ENCODE measurements at regions not wholly inside any gene's neighbourhood (a gene's known extent, or its start where the extent isn't known, plus 50 kb on each side); places are given as distances from the start of the nearest gene placed in this dataset.

DNA sequence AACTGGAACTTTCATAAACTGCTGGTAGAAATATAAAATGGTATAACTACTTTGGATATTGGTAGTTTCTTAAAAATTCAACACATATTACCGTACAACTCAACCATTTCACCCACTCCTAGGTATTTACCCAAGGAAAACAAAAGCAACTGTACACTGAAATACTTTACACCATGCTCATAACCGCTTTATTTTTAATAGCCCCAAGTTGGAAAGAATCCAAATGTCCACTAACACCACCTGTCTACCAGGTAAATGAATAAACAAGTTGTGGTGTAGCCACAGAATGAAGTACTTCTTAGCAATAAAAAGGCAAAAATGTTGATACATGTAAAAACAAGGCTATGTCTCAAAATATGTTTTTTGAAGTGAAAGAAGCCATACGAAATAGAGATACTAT lies 215.9 kb upstream of the PEX5L start:
- H3K4me3 ChIP-seq (ENCODE audit: low read depth, low read length): no peak overlapping the region
- no peak for DNase-seq (ENCODE audit: low read depth)
- TF ChIP-seq, protein P1, sequence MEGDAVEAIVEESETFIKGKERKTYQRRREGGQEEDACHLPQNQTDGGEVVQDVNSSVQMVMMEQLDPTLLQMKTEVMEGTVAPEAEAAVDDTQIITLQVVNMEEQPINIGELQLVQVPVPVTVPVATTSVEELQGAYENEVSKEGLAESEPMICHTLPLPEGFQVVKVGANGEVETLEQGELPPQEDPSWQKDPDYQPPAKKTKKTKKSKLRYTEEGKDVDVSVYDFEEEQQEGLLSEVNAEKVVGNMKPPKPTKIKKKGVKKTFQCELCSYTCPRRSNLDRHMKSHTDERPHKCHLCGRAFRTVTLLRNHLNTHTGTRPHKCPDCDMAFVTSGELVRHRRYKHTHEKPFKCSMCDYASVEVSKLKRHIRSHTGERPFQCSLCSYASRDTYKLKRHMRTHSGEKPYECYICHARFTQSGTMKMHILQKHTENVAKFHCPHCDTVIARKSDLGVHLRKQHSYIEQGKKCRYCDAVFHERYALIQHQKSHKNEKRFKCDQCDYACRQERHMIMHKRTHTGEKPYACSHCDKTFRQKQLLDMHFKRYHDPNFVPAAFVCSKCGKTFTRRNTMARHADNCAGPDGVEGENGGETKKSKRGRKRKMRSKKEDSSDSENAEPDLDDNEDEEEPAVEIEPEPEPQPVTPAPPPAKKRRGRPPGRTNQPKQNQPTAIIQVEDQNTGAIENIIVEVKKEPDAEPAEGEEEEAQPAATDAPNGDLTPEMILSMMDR (IDR thresholded peaks at IDR 0.05; ENCODE audit: control insufficient read depth, extremely low read depth, insufficient read depth): no peak

DNA sequence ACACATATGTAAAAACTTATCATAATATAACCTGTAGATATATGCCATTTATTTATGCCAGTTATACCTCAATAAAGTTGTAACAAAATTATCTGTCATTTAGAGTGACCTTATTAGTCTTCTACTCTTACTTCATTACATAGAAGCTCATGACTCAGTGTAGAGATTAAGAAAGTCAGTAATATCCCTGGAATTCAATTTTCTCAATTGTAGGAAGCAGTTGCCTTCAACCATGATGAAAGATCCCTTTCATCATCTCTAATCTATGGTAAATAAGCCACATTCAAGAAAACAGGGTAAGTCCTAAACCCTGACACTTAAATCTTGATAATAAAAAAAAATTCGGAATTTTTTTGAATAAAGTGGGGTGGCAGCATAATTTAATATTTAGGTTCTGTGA lies 216.5 kb upstream of the PEX5L start:
- no peak for DNase-seq (ENCODE audit: low read depth)
- no peak overlapping the region for H3K4me3 ChIP-seq (ENCODE audit: low read depth, low read length)
- TF ChIP-seq, protein P1 (IDR thresholded peaks at IDR 0.05; ENCODE audit: control insufficient read depth, extremely low read depth, insufficient read depth): no peak

GRCh38 chr3:180264479-180264878 lies 227.7 kb upstream of the PEX5L start:
- no peak overlapping the region for H3K4me3 ChIP-seq (ENCODE audit: low read depth, low read length)

DNA sequence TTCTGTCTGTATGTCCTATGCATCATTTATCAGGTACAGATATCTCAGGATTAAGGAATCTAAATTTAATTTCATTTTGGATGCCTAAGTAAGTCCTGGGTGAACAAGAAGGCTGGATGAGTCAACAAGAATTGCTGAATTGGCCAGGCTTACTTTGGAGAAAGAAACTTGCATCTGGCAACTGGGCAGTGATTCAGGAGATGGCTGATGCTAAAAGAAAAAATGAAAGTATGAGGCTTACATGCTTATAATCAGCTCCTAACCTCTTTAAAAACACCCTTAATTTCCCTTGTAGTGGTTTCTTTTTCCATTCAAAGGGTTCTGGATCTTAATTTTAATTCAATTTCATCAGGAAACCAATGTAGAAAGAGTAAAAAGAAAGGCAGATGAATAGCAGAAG lies 228.8 kb upstream of the PEX5L start:
- TF ChIP-seq, protein P1 (IDR thresholded peaks at IDR 0.05; ENCODE audit: control insufficient read depth, extremely low read depth, insufficient read depth): no peak
- H3K4me3 ChIP-seq (ENCODE audit: low read depth, low read length): no peak overlapping the region
- DNase-seq (ENCODE audit: low read depth): no peak

More at GRCh38 chr3:180264479-180264878, 227.7 kb upstream of the PEX5L start:
- no peak for DNase-seq (ENCODE audit: low read depth)
- TF ChIP-seq, protein P1 (IDR thresholded peaks at IDR 0.05; ENCODE audit: control insufficient read depth, extremely low read depth, insufficient read depth): no peak

DNA sequence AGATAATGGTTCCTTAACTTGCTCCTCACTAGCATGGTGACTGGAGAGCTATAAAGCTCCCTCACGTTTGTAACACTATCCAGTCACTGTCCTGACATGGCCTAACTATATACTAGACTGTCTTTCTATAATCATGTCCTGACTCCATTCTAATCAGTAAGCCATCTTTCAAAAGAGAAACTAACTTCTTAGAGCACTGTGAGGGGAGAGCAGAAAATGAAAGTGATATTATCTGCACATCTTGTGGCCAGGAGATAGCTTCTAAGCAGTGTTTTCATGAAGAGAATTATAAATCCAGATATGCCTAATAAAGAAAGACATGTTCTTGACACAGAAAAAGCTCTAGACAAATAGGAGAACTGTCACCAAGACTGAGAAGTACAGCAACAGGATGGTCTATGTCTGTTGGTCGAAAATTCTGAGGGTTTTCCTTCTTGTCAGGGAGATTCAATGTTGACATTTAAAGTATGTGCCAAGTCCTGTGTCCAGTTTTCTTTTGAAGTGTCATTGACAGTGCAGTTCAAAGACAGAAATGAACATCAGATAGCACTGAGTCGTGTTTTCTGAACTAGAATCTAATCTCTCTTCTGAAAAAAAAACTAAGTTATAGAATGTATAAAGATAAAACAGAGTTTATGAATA lies 230.6 kb upstream of the PEX5L start:
- TF ChIP-seq, protein P1 (IDR thresholded peaks at IDR 0.05; ENCODE audit: control insufficient read depth, extremely low read depth, insufficient read depth): no peak
- no peak for DNase-seq (ENCODE audit: low read depth)
- H3K4me3 ChIP-seq (ENCODE audit: low read depth, low read length): no peak overlapping the region

DNA sequence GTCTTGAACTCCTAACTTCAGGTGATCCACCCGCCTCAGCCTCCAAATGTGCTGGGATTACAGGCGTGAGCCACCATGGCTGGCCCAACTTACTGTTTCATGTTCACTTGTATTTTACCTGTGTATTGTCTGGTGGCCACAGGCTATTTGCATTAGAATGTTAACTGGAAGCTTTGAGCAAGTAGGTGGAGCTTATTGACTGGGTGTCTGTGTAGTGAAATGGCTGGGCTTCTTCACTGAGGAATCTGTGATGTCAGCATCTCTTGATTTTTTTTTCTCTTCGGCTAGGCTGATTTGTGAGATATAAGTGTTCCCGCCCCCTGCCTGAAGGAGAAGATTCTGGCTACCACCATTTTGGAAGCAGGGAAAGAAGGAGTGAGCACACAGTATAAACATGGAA lies 237.8 kb upstream of the PEX5L start:
- TF ChIP-seq, protein P1 (IDR thresholded peaks at IDR 0.05; ENCODE audit: control insufficient read depth, extremely low read depth, insufficient read depth): no peak
- H3K4me3 ChIP-seq (ENCODE audit: low read depth, low read length): no peak overlapping the region
- DNase-seq (ENCODE audit: low read depth): no peak

DNA sequence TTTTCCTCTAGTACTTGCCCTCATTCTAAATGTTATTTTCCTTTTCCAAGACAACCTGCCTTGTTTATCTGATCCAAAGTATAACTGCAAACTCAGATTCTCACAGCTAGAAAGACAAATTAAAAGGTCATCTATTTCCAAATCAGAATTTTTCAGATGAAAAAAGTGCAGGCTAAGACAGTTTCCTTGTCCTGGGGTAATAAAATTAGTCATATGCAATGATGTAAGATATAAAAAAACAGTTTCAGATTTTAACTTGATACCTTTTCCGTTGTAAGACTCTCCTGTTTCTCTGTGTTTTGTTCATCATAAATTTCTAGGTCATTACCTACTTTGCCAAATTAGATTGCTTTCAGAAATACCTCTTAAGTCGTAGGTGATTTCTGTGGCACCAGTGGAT lies 238.4 kb upstream of the PEX5L start:
- no peak overlapping the region for H3K4me3 ChIP-seq (ENCODE audit: low read depth, low read length)
- no peak for DNase-seq (ENCODE audit: low read depth)
- TF ChIP-seq, protein P1 (IDR thresholded peaks at IDR 0.05; ENCODE audit: control insufficient read depth, extremely low read depth, insufficient read depth): no peak
